HG02870 (cell line): ENCODE measurements at regions not wholly inside any gene's neighbourhood (a gene's known extent, or its start where the extent isn't known, plus 50 kb on each side); places are given as distances from the start of the nearest gene placed in this dataset.

Experiments used
- ATAC-seq: cut with Tn5 transposase; IDR thresholded peaks from one replicate; pipeline ENCODE4 v1.9.1; 2021; ENCODE audit warnings: mild to moderate bottlenecking, moderate library complexity; ENCODE audit not compliant: unreplicated experiment

DNA sequence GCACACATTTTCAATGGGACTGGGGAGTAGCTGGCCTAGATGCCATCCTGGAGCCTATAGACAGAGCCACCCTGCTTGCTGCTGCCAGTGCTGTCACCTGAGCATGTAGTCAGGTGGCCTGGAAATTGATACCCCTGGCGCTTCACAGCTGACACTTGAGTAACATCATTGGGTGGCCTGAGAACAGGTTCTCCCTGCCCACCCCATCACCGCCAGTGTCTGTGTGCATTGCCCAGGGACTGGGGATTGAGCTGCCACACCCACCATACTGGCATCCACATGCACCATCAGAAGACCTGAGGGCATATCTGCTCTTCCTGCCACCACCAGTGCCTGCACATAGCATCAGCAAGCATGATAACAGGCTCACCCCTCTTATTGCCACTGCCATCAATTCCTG is 1142.9 kb upstream of the PABPC4L start:
- ATAC-seq, result no peak

DNA sequence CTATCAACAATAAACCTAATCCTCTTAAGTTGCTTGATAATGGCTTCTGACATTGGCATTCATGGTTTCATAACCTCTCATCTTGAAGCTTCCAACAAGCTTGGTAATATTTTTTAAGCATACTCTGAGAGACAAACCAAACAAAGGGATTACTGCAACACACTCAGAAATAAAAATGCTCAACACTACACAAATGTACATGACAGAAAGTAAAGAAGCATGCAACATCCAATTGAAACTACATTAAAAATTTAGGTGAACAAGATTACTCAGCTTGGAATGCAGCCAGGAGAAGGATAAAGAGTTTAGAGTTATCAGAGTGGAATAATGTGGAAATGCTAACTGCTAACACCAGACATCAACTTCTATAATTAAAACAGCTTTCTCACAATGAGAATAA is 1136.6 kb upstream of the PABPC4L start:
- ATAC-seq, result no peak

DNA sequence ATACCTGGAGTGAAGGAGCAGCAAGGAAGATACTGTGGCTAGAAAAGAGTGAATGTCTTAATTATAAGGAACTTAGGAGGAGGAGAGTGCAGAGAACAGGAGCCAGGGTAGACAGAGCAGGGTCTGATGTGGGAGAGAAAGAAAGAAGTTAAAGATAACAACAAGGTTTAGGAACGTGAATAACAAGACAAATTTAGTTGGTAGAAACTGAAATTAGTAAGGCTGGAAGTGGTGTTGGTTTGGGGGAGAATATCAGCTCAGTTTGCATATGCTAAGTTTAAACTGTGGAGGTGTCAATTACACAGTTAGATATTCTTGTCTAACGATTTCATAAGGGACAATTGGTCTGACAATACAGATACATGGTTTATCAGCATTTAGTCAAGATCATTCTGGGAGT is 1123.7 kb upstream of the PABPC4L start:
- ATAC-seq, result no peak

DNA sequence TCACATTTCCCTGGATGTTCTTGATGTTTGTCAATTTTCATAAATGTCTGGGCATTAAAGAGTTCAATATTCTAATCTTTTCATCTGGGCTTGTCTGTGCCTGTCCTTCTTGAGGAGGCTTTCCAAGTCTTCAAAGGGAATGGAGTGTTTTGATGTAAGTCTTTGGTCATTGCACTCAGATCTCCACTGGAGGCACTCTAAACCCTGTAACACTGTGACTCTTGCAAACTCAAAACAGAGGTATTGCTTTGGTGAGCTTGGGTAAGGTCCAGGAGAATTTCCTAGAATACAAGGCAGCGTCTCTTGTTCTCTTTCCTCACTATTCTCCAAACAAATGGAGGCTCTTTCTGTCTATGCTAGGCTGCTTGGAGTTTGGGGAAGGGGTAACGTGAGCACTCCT is 1118.1 kb upstream of the PABPC4L start:
- ATAC-seq, result no peak

DNA sequence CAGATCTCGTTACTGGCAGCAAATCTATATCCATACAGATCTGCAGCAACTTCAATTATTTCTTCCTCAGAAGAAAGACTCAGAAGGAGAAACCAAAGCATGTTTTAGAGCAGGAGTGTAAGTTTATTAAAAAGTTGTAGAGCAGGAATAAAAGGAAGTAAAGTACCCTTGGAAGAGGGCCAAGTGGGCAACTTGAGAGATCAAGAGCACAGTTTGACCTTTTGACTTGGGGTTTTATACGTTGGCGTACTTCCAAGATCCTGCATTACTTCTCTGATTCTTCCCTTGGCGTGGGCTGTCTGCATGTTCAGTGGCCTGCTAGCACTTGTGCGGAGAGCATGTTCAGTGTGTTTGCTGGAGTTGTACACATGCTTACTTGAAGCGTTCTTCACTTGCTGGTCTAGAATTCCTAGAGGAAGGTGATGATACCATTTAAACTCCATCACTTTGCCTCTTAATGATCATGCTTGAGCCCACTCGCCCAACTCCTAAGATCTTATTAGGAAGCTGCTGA is 1114.7 kb upstream of the PABPC4L start:
- ATAC-seq, result no peak

DNA sequence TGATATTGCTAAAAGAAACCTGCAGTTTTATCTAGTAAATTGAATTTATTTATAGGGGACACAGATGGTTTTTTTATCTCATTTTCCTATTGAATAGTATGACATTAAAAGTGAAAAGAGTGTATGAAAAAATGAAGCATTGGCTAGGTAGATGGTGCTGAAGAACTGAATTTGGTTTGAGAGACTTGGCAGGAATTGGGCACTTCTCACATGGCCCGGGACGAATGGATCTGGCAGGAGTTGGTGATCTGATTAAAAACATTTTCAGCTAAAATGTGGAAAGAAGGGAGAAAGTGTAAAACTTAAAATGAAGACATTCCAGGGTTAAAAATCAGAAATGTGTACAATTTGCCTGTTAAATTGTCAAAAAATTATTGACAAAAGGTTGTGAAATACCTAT is 1088.5 kb upstream of the PABPC4L start:
- ATAC-seq, result no peak

DNA sequence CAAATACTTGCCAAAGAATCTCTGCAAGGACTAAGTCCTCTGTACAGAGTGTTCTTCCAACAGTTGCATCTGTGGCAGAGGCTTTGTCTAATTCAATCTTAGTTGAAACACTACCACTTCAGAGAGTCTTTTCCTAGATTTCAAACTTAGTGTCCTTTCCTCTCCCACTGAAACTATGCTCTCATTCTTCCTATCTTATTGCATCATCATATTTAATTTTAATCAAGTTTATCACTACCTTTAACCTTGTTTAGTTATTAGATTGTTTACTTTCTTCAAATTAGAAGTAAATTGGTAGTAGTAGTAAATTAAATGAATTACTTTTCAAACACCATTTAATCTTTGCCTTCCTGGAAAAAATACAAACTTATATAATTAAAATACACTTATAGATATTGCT is 1082.3 kb upstream of the PABPC4L start:
- ATAC-seq, result no peak

DNA sequence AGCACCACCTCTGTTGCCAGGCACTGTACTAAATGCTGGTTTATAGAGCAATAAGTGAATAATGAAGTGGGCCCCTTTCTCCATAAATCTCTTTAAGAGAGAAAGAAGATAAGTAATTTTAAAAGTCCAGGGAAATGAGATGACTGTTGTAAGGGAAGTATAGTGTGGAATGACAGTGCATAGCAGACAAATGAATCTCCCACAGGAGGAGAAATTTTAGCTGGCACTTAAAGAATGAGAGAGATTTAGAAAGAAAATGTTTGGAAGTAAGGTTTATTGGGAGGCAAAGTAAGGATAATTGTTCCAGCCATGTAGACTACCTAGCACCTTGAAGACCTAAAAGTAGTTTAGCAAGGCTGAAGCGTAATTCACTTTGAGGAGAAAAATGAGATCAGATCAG is 1081.1 kb upstream of the PABPC4L start:
- ATAC-seq, result no peak

DNA sequence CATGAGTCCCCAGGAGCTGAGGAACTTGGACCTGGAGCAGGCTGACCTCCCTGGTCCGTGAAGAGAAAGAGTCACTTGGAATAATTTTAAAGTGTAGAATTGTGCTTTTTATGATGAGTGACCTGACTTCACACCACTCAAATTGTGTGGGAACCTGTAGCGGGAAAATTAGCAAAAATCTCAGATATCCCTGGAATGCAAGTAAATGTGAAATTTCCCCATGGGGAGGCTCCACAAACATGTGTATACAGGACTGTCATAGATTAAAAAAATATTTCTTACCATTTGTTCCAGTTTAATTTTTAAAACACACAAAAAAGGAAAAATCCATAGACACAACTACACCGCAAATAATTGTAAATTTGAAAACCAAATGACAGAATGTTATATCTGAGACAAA is 1079.6 kb upstream of the PABPC4L start:
- no peak for ATAC-seq

DNA sequence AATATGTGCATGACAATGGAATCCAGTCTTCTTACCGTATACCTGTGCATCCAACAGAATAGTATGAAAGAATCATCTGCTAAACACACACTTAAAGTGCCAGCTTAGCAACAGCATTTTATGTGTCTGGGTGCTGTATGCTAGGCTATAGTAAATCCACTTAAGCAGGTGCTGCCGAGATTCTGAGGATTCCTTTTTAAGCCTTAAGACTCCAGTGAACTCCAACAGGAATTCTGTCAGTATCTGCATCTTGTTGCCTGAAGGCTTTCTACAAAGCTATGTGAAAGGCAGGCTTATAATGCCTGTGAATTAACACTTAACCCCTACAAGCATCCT is 1076.4 kb upstream of the PABPC4L start:
- no peak for ATAC-seq

DNA sequence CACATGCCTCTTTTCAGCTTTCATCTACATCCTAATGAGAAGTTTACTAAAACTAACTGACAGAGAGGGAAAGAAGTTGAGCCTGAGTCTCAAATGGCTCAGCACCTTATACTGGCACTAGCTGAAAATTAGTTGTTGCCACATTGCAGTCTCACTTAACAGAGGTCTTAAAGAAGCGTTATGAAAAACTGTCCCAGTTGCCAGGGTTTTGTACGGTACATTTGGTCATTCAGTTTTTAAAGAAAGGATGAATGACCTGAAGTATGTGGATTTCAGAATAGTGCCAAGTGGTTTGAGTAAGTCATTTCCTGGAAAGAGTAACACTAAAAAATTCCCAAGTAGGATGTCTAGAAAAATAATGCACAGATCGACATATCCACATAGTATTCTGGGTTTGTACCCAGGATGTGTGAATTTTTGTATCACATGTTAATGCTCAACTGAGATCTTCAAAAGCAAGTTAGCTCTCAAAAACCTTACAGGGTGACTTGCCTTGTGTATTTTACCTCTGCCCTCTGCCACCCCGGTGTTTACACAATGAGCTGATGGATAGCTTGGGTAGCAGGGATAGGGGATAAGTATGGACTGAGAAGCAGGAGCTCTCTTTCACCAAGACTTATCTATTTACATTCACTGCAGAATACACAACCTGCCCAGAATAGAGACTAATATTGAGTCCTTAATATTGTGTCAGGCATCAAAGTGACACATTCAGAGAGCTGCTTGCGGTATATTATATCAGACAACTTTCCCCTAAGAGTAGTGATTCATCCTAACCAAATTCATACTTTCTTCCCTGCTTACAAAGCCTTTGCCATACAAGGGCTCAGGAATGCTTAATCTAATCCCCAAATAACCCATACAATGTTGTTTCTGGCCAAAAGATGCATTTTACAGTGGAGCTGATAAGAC is 1075.7 kb upstream of the PABPC4L start:
- no peak for ATAC-seq

DNA sequence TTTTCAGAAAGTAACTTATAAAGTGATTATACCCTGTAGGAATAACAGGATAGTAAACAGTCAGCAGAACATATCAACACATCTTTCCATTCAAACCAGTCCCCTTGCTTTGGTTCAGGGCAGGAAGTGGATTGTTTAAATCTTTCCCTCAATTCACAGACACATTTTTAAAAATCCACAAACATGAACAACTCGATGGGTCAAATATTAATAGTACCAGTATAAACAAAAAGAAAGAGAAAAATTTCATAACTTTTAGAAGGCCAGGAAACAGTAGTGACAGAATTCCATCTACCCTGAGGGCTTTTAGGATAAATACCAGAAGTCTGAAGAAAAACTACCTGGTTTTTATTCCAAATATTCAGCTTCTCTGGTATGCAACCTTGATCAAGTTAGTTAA is 1072.8 kb upstream of the PABPC4L start:
- no peak for ATAC-seq

DNA sequence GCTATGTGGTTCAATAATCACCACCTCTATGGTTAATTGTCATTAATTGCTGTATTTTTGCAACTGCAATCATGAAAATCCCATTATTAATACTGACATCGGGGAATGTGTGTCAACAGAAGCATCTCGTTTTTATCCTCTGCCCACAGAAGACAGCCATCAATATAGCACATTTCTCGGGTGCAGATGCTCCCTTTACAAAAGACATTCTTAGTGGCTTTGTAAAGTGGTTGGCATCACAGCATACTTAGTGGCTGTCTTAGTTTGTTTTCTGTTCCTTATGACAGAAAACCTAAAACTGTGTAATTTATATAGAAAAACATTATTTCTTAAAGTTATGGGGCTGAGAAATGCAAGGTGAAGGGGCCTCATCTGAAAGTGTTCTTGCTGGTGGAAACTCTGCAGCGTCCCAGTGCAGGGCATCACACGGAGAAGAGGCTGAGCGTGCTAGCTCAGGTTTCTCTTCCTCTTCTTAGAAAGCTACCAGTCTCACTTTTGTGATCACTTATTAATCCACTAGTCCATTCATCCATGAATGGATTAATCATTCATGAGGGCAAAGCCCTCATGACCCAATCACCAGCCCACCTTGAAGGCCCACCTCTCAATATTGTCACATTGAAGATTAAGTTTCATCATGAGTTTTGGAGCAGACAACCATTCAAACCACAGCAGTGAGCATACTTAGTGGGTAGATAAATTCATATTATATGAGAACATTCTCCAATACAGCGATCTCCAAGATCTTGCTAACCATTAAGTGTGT is 1067.7 kb upstream of the PABPC4L start:
- ATAC-seq, result no peak

DNA sequence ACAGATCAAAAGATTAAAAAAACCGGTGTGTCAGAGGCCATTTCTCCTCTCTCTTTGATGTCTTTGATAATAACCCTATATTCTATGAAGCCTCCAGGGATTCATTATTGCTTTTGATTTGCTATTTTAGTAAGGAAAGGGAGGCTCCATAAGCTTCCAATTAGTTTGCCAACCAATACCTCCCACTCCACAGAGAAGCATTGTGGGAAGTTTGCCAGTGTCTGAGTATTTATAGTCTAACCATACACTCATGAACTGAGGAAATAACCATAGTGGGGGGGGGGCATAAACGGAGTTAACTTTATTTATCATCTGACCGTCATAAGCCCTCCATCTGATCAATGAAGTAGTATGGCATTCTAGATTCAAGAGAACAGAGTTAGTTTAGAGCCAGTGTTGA is 1066.8 kb upstream of the PABPC4L start:
- no peak for ATAC-seq

DNA sequence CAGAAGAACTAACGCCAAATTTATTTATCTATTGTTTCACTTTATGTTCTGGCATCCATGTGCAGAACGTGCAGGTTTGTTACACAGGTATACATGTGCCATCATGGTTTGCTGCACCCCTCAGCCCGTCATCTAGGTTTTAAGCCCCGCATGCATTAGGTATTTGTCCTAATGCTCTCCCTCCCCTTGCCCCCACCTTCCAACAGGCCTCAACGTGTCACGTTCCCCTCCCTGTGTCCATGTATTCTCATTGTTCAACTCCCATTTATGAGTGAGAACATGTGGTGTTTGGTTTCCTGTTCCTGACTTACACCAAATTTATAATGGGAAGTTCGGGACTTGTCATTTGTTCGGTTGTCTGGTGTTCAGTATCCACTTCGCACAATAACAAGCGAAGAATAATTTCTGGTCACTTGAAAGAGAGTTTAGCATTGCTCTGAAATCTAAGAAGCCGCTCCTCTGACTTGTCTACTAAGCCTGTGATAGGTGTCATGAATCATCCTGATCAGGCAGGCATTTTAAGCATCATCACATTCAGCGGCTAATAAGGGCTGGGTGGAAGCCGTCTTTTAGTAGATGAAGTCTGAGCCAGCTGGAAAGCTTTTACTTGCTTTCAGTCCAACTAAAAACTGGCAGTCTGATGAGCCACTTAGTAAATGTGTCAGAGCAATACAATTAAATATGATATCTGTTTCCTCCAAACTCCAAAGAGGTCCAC is 1065.7 kb upstream of the PABPC4L start:
- no peak for ATAC-seq

DNA sequence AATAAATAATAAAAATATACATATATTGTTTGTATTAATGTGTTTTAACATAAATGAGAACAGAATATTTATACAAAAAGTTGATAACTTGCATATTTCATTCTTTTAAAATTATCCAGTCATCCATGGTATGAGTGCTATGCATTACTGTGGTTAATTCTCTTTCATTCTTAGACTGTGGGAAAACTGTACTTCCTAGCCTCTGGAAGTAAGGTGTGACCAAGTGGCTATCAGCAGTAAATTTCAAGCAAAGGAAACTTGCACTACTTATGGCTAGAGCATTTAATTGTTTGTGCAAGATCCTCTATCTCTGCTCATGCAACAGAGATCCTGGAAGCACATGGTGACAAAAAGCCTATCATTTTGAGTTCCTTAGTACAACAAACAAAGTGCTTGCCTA is 1054.5 kb upstream of the PABPC4L start:
- ATAC-seq, result no peak

DNA sequence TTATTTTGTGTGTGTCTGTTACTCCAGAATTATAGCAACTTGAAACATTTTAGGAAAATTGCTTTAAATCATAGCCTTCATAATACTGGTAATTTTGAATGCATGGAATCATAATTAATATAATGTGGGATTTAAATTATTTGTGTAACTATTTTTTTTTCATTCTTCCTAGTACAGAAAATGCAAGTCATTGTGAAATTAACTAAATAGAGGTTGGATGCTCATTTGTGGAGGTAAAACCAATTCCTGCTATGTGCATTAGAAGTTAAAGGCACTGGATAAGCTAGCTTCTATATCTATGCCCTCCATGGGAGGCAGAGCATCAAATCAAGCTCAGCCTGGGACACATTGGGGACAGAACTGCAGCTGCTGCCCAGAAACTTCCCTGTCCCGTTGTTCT is 1048.5 kb upstream of the PABPC4L start:
- no peak for ATAC-seq

DNA sequence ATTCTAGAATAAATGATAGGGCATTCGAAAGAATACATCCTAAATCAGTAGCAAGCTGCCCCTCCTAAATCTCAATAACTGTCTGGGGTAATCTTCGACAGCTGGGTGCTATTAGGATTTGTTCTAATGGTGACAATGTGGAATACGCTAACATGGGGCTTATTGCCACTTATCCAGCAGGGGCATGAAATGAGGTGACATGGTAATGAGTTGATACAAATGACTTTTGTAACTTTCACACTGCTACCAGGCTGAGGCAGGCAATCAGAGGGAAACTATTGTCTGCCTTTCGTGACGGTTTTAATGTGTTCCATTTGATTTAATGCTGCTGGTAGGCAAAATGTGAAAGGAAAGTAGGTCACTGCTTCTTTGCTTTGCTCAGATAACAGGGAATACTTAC is 1047.4 kb upstream of the PABPC4L start:
- ATAC-seq, result no peak

DNA sequence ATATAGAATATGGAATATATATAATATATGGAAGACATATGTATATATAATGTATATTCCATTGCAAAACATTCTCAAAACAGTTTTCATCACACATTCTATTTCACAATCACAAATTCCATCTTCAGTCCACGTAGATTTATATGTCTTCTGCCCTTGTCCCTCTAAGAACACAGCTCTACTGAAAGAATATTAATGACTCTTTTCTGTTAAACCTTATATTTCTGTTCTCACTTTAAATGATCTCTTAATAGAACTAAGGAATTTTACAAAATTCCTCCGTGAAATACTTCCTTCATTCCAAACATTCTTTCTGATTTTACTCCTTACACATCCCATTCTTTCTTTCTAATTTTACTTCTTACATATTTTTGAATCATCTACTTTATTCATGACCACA is 1043.1 kb upstream of the PABPC4L start:
- no peak for ATAC-seq

DNA sequence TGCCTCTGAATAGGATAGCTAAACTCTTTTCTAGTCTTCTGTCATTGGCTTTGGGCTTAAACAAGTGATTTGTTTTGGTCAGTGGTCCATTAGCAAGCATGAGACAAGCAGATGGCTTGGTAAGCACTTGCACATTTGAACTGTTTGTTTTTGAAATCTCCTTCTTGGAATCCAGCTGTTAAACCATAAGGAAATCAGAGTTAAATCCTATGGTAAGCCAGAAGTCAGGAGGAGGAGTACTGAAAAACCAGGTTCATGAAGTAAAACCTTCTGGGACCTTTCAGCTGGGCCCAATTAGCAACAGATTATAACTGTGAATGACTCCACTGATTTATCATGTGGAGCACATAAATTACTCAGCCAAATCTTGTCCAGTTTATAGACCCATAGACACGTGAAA is 1042.5 kb upstream of the PABPC4L start:
- ATAC-seq, result no peak

DNA sequence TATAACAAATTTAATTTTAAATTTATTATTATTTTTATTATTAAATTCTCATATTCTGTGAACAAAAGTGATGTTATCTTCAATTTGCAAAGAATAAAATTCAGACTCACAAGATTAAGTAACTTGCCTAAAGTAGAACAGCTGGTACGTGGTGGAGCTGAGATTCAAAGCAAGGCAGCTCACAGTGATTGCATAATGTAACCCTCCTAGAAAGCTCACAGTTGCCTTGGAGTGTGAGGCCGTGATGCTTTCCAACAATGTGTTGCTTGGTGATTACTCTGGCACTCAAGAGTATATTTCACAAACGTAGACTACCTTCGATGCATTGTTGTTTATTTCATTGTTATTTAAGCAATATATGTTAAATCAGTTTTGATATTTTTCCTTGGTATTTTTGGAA is 1039.2 kb upstream of the PABPC4L start:
- no peak for ATAC-seq

DNA sequence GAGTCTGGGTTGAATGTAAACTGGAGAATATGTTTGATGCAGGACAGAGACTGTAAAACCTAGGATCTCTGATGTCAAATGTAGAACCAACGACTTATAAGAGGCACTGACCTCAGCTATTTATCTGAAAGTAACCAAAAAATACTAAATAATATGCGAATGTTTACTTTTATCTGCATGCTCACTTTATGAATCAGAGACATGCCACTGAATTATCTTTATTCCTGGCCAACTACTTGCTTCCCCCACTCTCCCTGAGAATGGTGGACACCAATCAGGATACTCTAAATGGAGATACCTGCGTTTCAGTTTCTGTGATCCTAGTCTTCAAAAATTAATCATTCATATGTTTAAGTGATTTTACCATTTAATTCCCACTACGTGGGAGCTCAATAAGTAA is 1038.4 kb upstream of the PABPC4L start:
- no peak for ATAC-seq
